ENCODE measurements at regions not wholly inside any gene's neighbourhood (a gene's known extent, or its start where the extent isn't known, plus 50 kb on each side); places are given as distances from the start of the nearest gene placed in this dataset.

- no peak overlapping the region for H3K4me3 ChIP-seq (replicated peaks; ENCODE audit: insufficient read depth, low read length)
- no peak for DNase-seq (ENCODE audit: low read depth in 1 of 2, low spot score in 1 of 2)
- TF ChIP-seq CTCF (IDR thresholded peaks at IDR 0.05; ENCODE audit: insufficient read depth, low read length) (no peak), GABPA (IDR thresholded peaks at IDR 0.05; ENCODE audit: low read depth) (no peak), POLR2AphosphoS5 (IDR thresholded peaks at IDR 0.05; ENCODE audit: low read depth) (no peak), SPI1 (IDR thresholded peaks at IDR 0.05; ENCODE audit: borderline replicate concordance, low read depth) (no peak)
- H3K27ac ChIP-seq (replicated peaks), result no peak overlapping the region
- no peaks in the 10 kb centered on the region for H3K27me3 ChIP-seq (ENCODE audit: insufficient read depth, poor library complexity, severe bottlenecking)
Observed at GRCh38 chr6:170473801-170474200, 79.3 kb downstream of the PSMB1 start.

GRCh38 chr6:170473301-170473717 is 79.8 kb downstream of the PSMB1 start:
- H3K27ac ChIP-seq (replicated peaks), result no peak overlapping the region
- DNase-seq (ENCODE audit: low read depth in 1 of 2, low spot score in 1 of 2), result no peak
- TF ChIP-seq SPI1 (IDR thresholded peaks at IDR 0.05; ENCODE audit: borderline replicate concordance, low read depth) (no peak), GABPA (IDR thresholded peaks at IDR 0.05; ENCODE audit: low read depth) (no peak), POLR2AphosphoS5 (IDR thresholded peaks at IDR 0.05; ENCODE audit: low read depth) (no peak), REST (IDR thresholded peaks at IDR 0.05; ENCODE audit: insufficient replicate concordance, low read depth) (no peak), CTCF (IDR thresholded peaks at IDR 0.05; ENCODE audit: insufficient read depth, low read length) (no peak)
- H3K27me3 ChIP-seq (ENCODE audit: insufficient read depth, poor library complexity, severe bottlenecking), result no peaks in the 10 kb centered on the region
- H3K4me3 ChIP-seq (replicated peaks; ENCODE audit: insufficient read depth, low read length), result no peak overlapping the region

GRCh38 chr6:170471491-170471890 is 81.6 kb downstream of the PSMB1 start:
- no peak overlapping the region for H3K27ac ChIP-seq (replicated peaks)
- DNase-seq (ENCODE audit: low read depth in 1 of 2, low spot score in 1 of 2), result no peak
- no peaks in the 10 kb centered on the region for H3K27me3 ChIP-seq (ENCODE audit: insufficient read depth, poor library complexity, severe bottlenecking)
- no peak for TF ChIP-seq SPI1 (IDR thresholded peaks at IDR 0.05; ENCODE audit: borderline replicate concordance, low read depth)
- no peak for TF ChIP-seq GABPA (IDR thresholded peaks at IDR 0.05; ENCODE audit: low read depth)
- TF ChIP-seq REST (IDR thresholded peaks at IDR 0.05; ENCODE audit: insufficient replicate concordance, low read depth), result no peak
- TF ChIP-seq CTCF (IDR thresholded peaks at IDR 0.05; ENCODE audit: insufficient read depth, low read length), result no peak
- no peak for TF ChIP-seq POLR2AphosphoS5 (IDR thresholded peaks at IDR 0.05; ENCODE audit: low read depth)
- H3K4me3 ChIP-seq (replicated peaks; ENCODE audit: insufficient read depth, low read length), result no peak overlapping the region

GRCh38 chr6:170470734-170471133 is 82.4 kb downstream of the PSMB1 start:
- no peaks in the 10 kb centered on the region for H3K27me3 ChIP-seq (ENCODE audit: insufficient read depth, poor library complexity, severe bottlenecking)
- H3K27ac ChIP-seq (replicated peaks), result no peak overlapping the region
- H3K4me3 ChIP-seq (replicated peaks; ENCODE audit: insufficient read depth, low read length), result no peak overlapping the region
- no peak for TF ChIP-seq REST (IDR thresholded peaks at IDR 0.05; ENCODE audit: insufficient replicate concordance, low read depth)
- TF ChIP-seq POLR2AphosphoS5 (IDR thresholded peaks at IDR 0.05; ENCODE audit: low read depth), result no peak
- TF ChIP-seq GABPA (IDR thresholded peaks at IDR 0.05; ENCODE audit: low read depth), result no peak
- TF ChIP-seq SPI1 (IDR thresholded peaks at IDR 0.05; ENCODE audit: borderline replicate concordance, low read depth), result no peak
- no peak for TF ChIP-seq CTCF (IDR thresholded peaks at IDR 0.05; ENCODE audit: insufficient read depth, low read length)
- DNase-seq (ENCODE audit: low read depth in 1 of 2, low spot score in 1 of 2), result no peak

Measured in HL-60 (cell line).